H9 (cell line): ENCODE measurements at regions not wholly inside any gene's neighbourhood (a gene's known extent, or its start where the extent isn't known, plus 50 kb on each side); places are given as distances from the start of the nearest gene placed in this dataset.

ENCODE experiments used
- DNase-seq: peaks from one replicate; pipeline ENCODE4 v3.0.0-alpha.2; 2017
- H2AFZ ChIP-seq: one replicate; pipeline ENCODE4 v1.6.1; 2013; ENCODE audit warnings: mild to moderate bottlenecking, low read length, control low read depth, moderate library complexity
- H2AK5ac ChIP-seq: 2 replicates; pipeline ENCODE4 v1.6.1; 2013; ENCODE audit warnings: low read length, control low read depth, mixed read lengths; ENCODE audit not compliant: insufficient read length
- H2BK120ac ChIP-seq: one replicate; pipeline ENCODE4 v1.6.1; 2013; ENCODE audit warnings: low read depth, mild to moderate bottlenecking, low read length, control low read depth, inconsistent platforms; ENCODE audit not compliant: poor library complexity, severe bottlenecking
- H2BK12ac ChIP-seq: 2 replicates; pipeline ENCODE4 v1.6.1; 2013; ENCODE audit warnings: low read length, control low read depth, mixed read lengths, low read depth; ENCODE audit not compliant: insufficient read length
- H2BK15ac ChIP-seq: 2 replicates; pipeline ENCODE4 v1.6.1; 2013; ENCODE audit warnings: low read depth, low read length, control low read depth
- H2BK20ac ChIP-seq: one replicate; pipeline ENCODE4 v1.6.1; 2013; ENCODE audit warnings: low read depth, mild to moderate bottlenecking, low read length, control low read depth, inconsistent platforms; ENCODE audit not compliant: poor library complexity, severe bottlenecking
- H2BK5ac ChIP-seq: 2 replicates; pipeline ENCODE4 v1.6.1; 2013; ENCODE audit warnings: low read length, control low read depth, mixed read lengths; ENCODE audit not compliant: insufficient read length
- H3K14ac ChIP-seq: 2 replicates; pipeline ENCODE4 v1.6.1; 2013; ENCODE audit warnings: low read length, control low read depth; ENCODE audit not compliant: insufficient read depth
- H3K18ac ChIP-seq: 2 replicates; pipeline ENCODE4 v1.6.1; 2013; ENCODE audit warnings: low read depth, mild to moderate bottlenecking, mixed read lengths, low read length, control low read depth; ENCODE audit not compliant: insufficient read length
- H3K23ac ChIP-seq: 2 replicates; pipeline ENCODE4 v1.6.1; 2013; ENCODE audit warnings: low read length, control low read depth, mixed read lengths, low read depth; ENCODE audit not compliant: insufficient read length
- H3K23me2 ChIP-seq: 2 replicates; pipeline ENCODE4 v1.6.1; 2013; ENCODE audit warnings: low read depth, mild to moderate bottlenecking, mixed read lengths, low read length, control low read depth; ENCODE audit not compliant: insufficient read length, poor library complexity, severe bottlenecking
- H3K27ac ChIP-seq: 2 replicates; pipeline ENCODE4 v1.5.1; 2013; ENCODE audit warnings: low read length, control low read depth, mixed read lengths, low read depth; ENCODE audit not compliant: insufficient read length
- H3K27me3 ChIP-seq: 2 replicates; pipeline ENCODE4 v1.6.1; 2013; ENCODE audit warnings: low read length, control low read depth, inconsistent platforms; ENCODE audit not compliant: insufficient read depth
- H3K4ac ChIP-seq: 2 replicates; pipeline ENCODE4 v1.6.1; 2013; ENCODE audit warnings: low read depth, mild to moderate bottlenecking, control low read depth, inconsistent platforms, low read length, moderate library complexity
- H3K4me1 ChIP-seq: 2 replicates; pipeline ENCODE4 v1.6.1; 2013; ENCODE audit warnings: low read length, control low read depth, inconsistent platforms; ENCODE audit not compliant: insufficient read depth
- H3K4me2 ChIP-seq: 2 replicates; pipeline ENCODE4 v1.6.1; 2013; ENCODE audit warnings: low read length, control low read depth, mixed read lengths; ENCODE audit not compliant: insufficient read length, insufficient read depth
- H3K56ac ChIP-seq: 2 replicates; pipeline ENCODE4 v1.6.1; 2013; ENCODE audit warnings: low read depth, mild to moderate bottlenecking, mixed read lengths, low read length, control low read depth; ENCODE audit not compliant: insufficient read length
- H3K79me1 ChIP-seq: 2 replicates; pipeline ENCODE4 v1.6.1; 2013; ENCODE audit warnings: low read depth, mild to moderate bottlenecking, moderate library complexity, low read length, control low read depth, inconsistent platforms; ENCODE audit not compliant: insufficient read depth, poor library complexity, severe bottlenecking
- H3K79me2 ChIP-seq: 2 replicates; pipeline ENCODE4 v1.6.1; 2013; ENCODE audit warnings: low read length, control low read depth, inconsistent platforms; ENCODE audit not compliant: insufficient read depth
- H3K9ac ChIP-seq: 2 replicates; pipeline ENCODE4 v1.6.1; 2013; ENCODE audit warnings: low read length, control low read depth, mixed read lengths; ENCODE audit not compliant: insufficient read length; ENCODE audit errors: extremely low read depth
- H3K9me3 ChIP-seq: one replicate; pipeline ENCODE4 v1.6.1; 2013; ENCODE audit warnings: low read depth, low read length, inconsistent platforms; ENCODE audit not compliant: control insufficient read depth
- H3T11ph ChIP-seq: one replicate; pipeline ENCODE4 v1.6.1; 2013; ENCODE audit warnings: mild to moderate bottlenecking, low read length, control low read depth, inconsistent platforms
- H4K20me1 ChIP-seq: one replicate; pipeline ENCODE4 v1.6.1; 2013; ENCODE audit not compliant: control insufficient read depth, insufficient read length, insufficient read depth
- H4K5ac ChIP-seq: 2 replicates; pipeline ENCODE4 v1.6.1; 2013; ENCODE audit warnings: low read depth, mild to moderate bottlenecking, mixed read lengths, low read length, control low read depth; ENCODE audit not compliant: insufficient read length
- H4K8ac ChIP-seq: replicated peaks from 2 replicates; pipeline ENCODE4 v1.6.1; 2013; ENCODE audit warnings: low read length, control low read depth, mixed read lengths, low read depth; ENCODE audit not compliant: insufficient read length
- H4K91ac ChIP-seq: 2 replicates; pipeline ENCODE4 v1.6.1; 2013; ENCODE audit warnings: low read depth, mild to moderate bottlenecking, moderate library complexity, mixed read lengths, low read length, control low read depth; ENCODE audit not compliant: insufficient read length
- H3K27ac Mint-ChIP-seq, 3 experiments: 2 replicates in 2 of 3; 3 replicates in 1 of 3; pipeline ENCODE4 v1.8.0; 2020 to 2021; ENCODE audit warnings: mixed read lengths in 3 of 3, mild to moderate bottlenecking in 1 of 3, moderate library complexity in 1 of 3
- H3K27me3 Mint-ChIP-seq: 2 replicates; pipeline ENCODE4 v1.8.0; 2021; ENCODE audit warnings: low read depth, mild to moderate bottlenecking, moderate library complexity, mixed read lengths
- H3K36me3 Mint-ChIP-seq, 3 experiments: 2 replicates in 2 of 3; 3 replicates in 1 of 3; pipeline ENCODE4 v1.8.0; 2020 to 2021; ENCODE audit warnings: low read depth in 3 of 3, mixed read lengths in 3 of 3; ENCODE audit not compliant: insufficient read depth in 1 of 3
- H3K4me1 Mint-ChIP-seq, 2 experiments: 2 replicates each; pipeline ENCODE4 v1.8.0; 2020; ENCODE audit warnings: mixed read lengths in 2 of 2
- H3K4me3 Mint-ChIP-seq, 2 experiments: 2 replicates in 1 of 2; 3 replicates in 1 of 2; pipeline ENCODE4 v1.8.0; 2020 to 2021; ENCODE audit warnings: mild to moderate bottlenecking in 2 of 2, mixed read lengths in 2 of 2, moderate library complexity in 1 of 2
- H3K9me3 Mint-ChIP-seq, 2 experiments: 2 replicates in 1 of 2; 3 replicates in 1 of 2; pipeline ENCODE4 v1.8.0; 2020; ENCODE audit warnings: mild to moderate bottlenecking in 2 of 2, mixed read lengths in 2 of 2, moderate library complexity in 1 of 2
- CTCF ChIP-seq: fragments of 200-600 bp; sonication (generic); conservative IDR thresholded peaks from 3 replicates; pipeline ENCODE4 v1.8.0; 2021; ENCODE audit warnings: antibody characterized with exemption, mild to moderate bottlenecking
- WGBS: extraction: QIAGEN DNeasy Blood & Tissue Kit; methylation state at CpG from one replicate; pipeline ENCODE4 v1.1.7; 2013; ENCODE audit warnings: missing lambda C conversion rate, low lambda C conversion rate, mixed read lengths; ENCODE audit not compliant: insufficient read length; ENCODE audit errors: extremely low coverage; 5-methylcytosine and 5-hydroxymethylcytosine counted together

GRCh38 chr2:128490321-128490720, 171.7 kb upstream of the HS6ST1 start:
- no peak overlapping the region for H3K18ac ChIP-seq
- H2AK5ac ChIP-seq = no peak overlapping the region
- no peaks in the 10 kb centered on the region for H3K23me2 ChIP-seq
- peaks cover 10% of the 10 kb centered on the region; the same call in 1 of the 2 replicates for H3K4me1 ChIP-seq
- no peak overlapping the region for H2BK12ac ChIP-seq
- H3K27me3 ChIP-seq = no peaks in the 10 kb centered on the region
- H3K4ac ChIP-seq = no peak overlapping the region
- no peak overlapping the region for H3K14ac ChIP-seq
- H2BK20ac ChIP-seq = no peak overlapping the region
- no peak overlapping the region for H3K9ac ChIP-seq
- no peak overlapping the region for H2BK15ac ChIP-seq
- TF ChIP-seq CTCF = no peak
- WGBS = no CpG with 5 or more reads among the region's 5 CpGs
- no peak overlapping the region for H3K23ac ChIP-seq
- H3K56ac ChIP-seq = no peak overlapping the region
- Mint-ChIP-seq H3K9me3 (peaks cover 0 to 3% of the 10 kb centered on the region in 2 experiments; a peak in 3 of 5 replicates), H3K4me3 (no peak overlapping the region; a peak in 1 of 5 replicates), H3K36me3 (peaks cover 0 to 3% (median 0%) of the 10 kb centered on the region in 3 experiments; a peak in 1 of 7 replicates), H3K27me3 (peaks cover 5% of the 10 kb centered on the region), H3K4me1 (peaks cover 73 to 74% of the 10 kb centered on the region in 2 experiments), H3K27ac (peak overlapping the region; percentile 41 to 97 (median 76); a peak in 5 of 7 replicates)
- no peak for DNase-seq
- H4K8ac ChIP-seq = no peak overlapping the region
- H2BK5ac ChIP-seq = no peak overlapping the region
- H2BK120ac ChIP-seq = no peak overlapping the region
- no peak overlapping the region for H4K91ac ChIP-seq
- H3K79me2 ChIP-seq = no peaks in the 10 kb centered on the region
- no peak overlapping the region for H2AFZ ChIP-seq
- no peak overlapping the region for H4K5ac ChIP-seq
- no peaks in the 10 kb centered on the region for H4K20me1 ChIP-seq
- H3K27ac ChIP-seq = no peak overlapping the region
- H3K4me2 ChIP-seq = no peak overlapping the region
- H3K79me1 ChIP-seq = no peaks in the 10 kb centered on the region
- no peak overlapping the region for H3T11ph ChIP-seq
- no peaks in the 10 kb centered on the region for H3K9me3 ChIP-seq
